ENCODE measurements at regions not wholly inside any gene's neighbourhood (a gene's known extent, or its start where the extent isn't known, plus 50 kb on each side); places are given as distances from the start of the nearest gene placed in this dataset.

DNA sequence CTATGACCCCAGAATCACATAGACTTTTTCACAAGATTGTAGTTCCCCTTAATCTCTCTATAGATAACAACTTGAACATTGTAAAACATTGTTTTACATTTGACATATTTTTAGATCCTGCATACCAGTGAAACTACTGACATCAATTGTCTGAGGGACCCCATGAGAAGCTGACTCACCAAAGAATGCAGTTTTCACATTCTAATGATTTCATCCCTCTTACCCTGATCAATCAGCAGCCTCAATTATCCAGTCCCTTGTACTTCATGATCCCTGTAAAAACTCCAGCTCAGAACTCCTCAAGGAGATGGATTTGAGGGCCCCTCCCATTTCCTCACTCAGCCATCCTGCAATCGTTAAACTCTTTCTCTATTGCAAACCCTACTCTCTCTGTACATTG is 411.0 kb upstream of the NDST3 start (continued):
- TF ChIP-seq ELF1 (IDR thresholded peaks at IDR 0.05; ENCODE audit: borderline replicate concordance, low read depth) (no peak), YY1 (IDR thresholded peaks at IDR 0.05; ENCODE audit: extremely low read depth, insufficient replicate concordance, low read depth, low read length) (no peak), TCF7L2 (IDR thresholded peaks at IDR 0.05; ENCODE audit: borderline replicate concordance, extremely low read depth, insufficient read depth, insufficient read length) (no peak), POLR2AphosphoS5 (IDR thresholded peaks at IDR 0.05; ENCODE audit: low read depth, low read length) (no peak), POLR2A (IDR thresholded peaks at IDR 0.05; ENCODE audit: borderline replicate concordance, extremely low read depth, insufficient read depth, insufficient read length) (no peak), ZNF274 (IDR thresholded peaks at IDR 0.05; ENCODE audit: low read depth, low read length) (no peak), ZFX (IDR thresholded peaks at IDR 0.05) (no peak), JUND (IDR thresholded peaks at IDR 0.05) (no peak)

DNA sequence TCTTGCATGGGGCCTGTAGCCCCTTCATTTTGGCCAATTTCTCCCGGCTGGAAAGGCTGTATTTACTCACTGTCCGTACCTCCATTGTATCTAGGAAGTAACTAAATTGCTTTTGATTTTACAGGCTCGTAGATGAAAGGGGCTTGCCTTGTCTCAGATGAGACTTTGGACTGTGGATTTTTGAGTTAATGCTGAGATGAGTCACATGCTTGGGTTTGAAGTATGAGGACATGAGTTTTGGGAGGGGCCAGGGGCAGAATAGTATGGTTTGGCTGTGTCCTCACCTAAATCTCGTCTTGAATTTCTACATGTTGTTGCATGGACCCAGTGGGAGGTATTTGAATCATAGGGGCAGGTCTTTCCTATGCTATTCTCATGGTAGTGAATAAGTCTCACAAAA is 407.6 kb upstream of the NDST3 start:
- Histone ChIP-seq H3K4me2 (ENCODE audit: low read length) (no peak overlapping the region), H3K4me1 (ENCODE audit: control insufficient read depth in 1 of 2, insufficient read depth in 2 of 2, low read length in 2 of 2) (no peaks in the 10 kb centered on the region), H2AFZ (ENCODE audit: low read depth, low read length, poor library complexity, severe bottlenecking) (no peak overlapping the region), H3K9me2 (ENCODE audit: insufficient read depth) (no peaks in the 10 kb centered on the region; the same call in 1 of the 2 replicates), H3K9ac (ENCODE audit: low read length) (no peak overlapping the region), H3K27ac (ENCODE audit: low read depth, low read length) (no peak overlapping the region), H3K36me3 (ENCODE audit: control insufficient read depth in 1 of 2, insufficient read depth in 2 of 2, low read length in 2 of 2) (no peaks in the 10 kb centered on the region), H3K4me3 (replicated peaks in 1 of 2; ENCODE audit: low read depth in 1 of 2, low read length in 2 of 2) (no peak overlapping the region), H3K27me3 (ENCODE audit: insufficient read depth, low read length) (no peaks in the 10 kb centered on the region), H3K79me2 (ENCODE audit: insufficient read depth, low read length) (no peaks in the 10 kb centered on the region), H4K20me1 (ENCODE audit: insufficient read depth) (no peaks in the 10 kb centered on the region), H3K9me3 (ENCODE audit: control insufficient read depth in 1 of 2, insufficient read depth in 1 of 2, low read depth in 1 of 2, low read length in 2 of 2) (no peaks in the 10 kb centered on the region)
- TF ChIP-seq ELF1 (IDR thresholded peaks at IDR 0.05; ENCODE audit: borderline replicate concordance, low read depth) (no peak), YY1 (IDR thresholded peaks at IDR 0.05; ENCODE audit: extremely low read depth, insufficient replicate concordance, low read depth, low read length) (no peak), EZH2phosphoT487 (IDR thresholded peaks at IDR 0.05; ENCODE audit: borderline replicate concordance) (no peak), SP1 (IDR thresholded peaks at IDR 0.05; ENCODE audit: low read depth) (no peak), CBX3 (IDR thresholded peaks at IDR 0.05; ENCODE audit: low read depth) (no peak), ZFX (IDR thresholded peaks at IDR 0.05) (no peak), SRF (IDR thresholded peaks at IDR 0.05; ENCODE audit: low read depth) (no peak), EGR1 (IDR thresholded peaks at IDR 0.05; ENCODE audit: low read depth) (no peak), CEBPB (IDR thresholded peaks at IDR 0.05; ENCODE audit: low read depth) (no peak), POLR2A (IDR thresholded peaks at IDR 0.05; ENCODE audit: borderline replicate concordance, extremely low read depth, insufficient read depth, insufficient read length) (no peak), EZH2 (IDR thresholded peaks at IDR 0.05) (no peak), JUND (IDR thresholded peaks at IDR 0.05) (no peak), SIN3A (IDR thresholded peaks at IDR 0.05; ENCODE audit: low read depth) (no peak)
- TF ChIP-seq, protein P1, sequence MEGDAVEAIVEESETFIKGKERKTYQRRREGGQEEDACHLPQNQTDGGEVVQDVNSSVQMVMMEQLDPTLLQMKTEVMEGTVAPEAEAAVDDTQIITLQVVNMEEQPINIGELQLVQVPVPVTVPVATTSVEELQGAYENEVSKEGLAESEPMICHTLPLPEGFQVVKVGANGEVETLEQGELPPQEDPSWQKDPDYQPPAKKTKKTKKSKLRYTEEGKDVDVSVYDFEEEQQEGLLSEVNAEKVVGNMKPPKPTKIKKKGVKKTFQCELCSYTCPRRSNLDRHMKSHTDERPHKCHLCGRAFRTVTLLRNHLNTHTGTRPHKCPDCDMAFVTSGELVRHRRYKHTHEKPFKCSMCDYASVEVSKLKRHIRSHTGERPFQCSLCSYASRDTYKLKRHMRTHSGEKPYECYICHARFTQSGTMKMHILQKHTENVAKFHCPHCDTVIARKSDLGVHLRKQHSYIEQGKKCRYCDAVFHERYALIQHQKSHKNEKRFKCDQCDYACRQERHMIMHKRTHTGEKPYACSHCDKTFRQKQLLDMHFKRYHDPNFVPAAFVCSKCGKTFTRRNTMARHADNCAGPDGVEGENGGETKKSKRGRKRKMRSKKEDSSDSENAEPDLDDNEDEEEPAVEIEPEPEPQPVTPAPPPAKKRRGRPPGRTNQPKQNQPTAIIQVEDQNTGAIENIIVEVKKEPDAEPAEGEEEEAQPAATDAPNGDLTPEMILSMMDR (IDR thresholded peaks at IDR 0.05 in 2 of 3, conservative IDR thresholded peaks at IDR 0.05 in 1 of 3; ENCODE audit: borderline replicate concordance in 1 of 3, insufficient read depth in 1 of 3, low read depth in 2 of 3, low read length in 2 of 3) = no peak
- TF ChIP-seq, protein P2, sequence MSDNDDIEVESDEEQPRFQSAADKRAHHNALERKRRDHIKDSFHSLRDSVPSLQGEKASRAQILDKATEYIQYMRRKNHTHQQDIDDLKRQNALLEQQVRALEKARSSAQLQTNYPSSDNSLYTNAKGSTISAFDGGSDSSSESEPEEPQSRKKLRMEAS (IDR thresholded peaks at IDR 0.05) = no peak
- TF ChIP-seq, protein P3, sequence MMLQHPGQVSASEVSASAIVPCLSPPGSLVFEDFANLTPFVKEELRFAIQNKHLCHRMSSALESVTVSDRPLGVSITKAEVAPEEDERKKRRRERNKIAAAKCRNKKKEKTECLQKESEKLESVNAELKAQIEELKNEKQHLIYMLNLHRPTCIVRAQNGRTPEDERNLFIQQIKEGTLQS (IDR thresholded peaks at IDR 0.05) = no peak
- TF ChIP-seq, protein P4, sequence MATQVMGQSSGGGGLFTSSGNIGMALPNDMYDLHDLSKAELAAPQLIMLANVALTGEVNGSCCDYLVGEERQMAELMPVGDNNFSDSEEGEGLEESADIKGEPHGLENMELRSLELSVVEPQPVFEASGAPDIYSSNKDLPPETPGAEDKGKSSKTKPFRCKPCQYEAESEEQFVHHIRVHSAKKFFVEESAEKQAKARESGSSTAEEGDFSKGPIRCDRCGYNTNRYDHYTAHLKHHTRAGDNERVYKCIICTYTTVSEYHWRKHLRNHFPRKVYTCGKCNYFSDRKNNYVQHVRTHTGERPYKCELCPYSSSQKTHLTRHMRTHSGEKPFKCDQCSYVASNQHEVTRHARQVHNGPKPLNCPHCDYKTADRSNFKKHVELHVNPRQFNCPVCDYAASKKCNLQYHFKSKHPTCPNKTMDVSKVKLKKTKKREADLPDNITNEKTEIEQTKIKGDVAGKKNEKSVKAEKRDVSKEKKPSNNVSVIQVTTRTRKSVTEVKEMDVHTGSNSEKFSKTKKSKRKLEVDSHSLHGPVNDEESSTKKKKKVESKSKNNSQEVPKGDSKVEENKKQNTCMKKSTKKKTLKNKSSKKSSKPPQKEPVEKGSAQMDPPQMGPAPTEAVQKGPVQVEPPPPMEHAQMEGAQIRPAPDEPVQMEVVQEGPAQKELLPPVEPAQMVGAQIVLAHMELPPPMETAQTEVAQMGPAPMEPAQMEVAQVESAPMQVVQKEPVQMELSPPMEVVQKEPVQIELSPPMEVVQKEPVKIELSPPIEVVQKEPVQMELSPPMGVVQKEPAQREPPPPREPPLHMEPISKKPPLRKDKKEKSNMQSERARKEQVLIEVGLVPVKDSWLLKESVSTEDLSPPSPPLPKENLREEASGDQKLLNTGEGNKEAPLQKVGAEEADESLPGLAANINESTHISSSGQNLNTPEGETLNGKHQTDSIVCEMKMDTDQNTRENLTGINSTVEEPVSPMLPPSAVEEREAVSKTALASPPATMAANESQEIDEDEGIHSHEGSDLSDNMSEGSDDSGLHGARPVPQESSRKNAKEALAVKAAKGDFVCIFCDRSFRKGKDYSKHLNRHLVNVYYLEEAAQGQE (IDR thresholded peaks at IDR 0.05; ENCODE audit: low read depth) = no peak
- no TSS peak for BruUV-seq (replicated peaks)
- POLR2A ChIA-PET = no interaction called here
- CTCF ChIA-PET = no interaction called here
- DNase-seq (ENCODE audit: low read depth, low spot score) = no peak
- ATAC-seq = no peak
- RAD21 ChIA-PET (ENCODE audit: low non-redundant PET in 1 of 2, low total read pairs in 2 of 2, uncharacterized antibody in 2 of 2, unreplicated experiment in 2 of 2) = no interaction called here
- intact Hi-C loops (cut with micrococcal nuclease) = no loop called here

All from HCT116 (cell line).